Mesodermal cell (in vitro differentiated cells): ENCODE measurements at regions not wholly inside any gene's neighbourhood (a gene's known extent, or its start where the extent isn't known, plus 50 kb on each side); places are given as distances from the start of the nearest gene placed in this dataset.

Source experiments
- H3K27ac ChIP-seq: 2 replicates; pipeline ENCODE4 v1.7.0; 2013; ENCODE audit warnings: mild to moderate bottlenecking, low read depth, low read length, moderate library complexity; ENCODE audit not compliant: severe bottlenecking
- H3K36me3 ChIP-seq: 2 replicates; pipeline ENCODE4 v1.7.1; 2013; ENCODE audit warnings: mild to moderate bottlenecking, low read length, moderate library complexity; ENCODE audit not compliant: control insufficient read depth, insufficient read depth
- H3K4me1 ChIP-seq: one replicate; pipeline ENCODE4 v1.7.1; 2013; ENCODE audit warnings: mild to moderate bottlenecking, low read length; ENCODE audit not compliant: insufficient read depth, control insufficient read depth, poor library complexity, severe bottlenecking
- H3K4me3 ChIP-seq: 2 replicates; pipeline ENCODE4 v1.7.0; 2013; ENCODE audit warnings: low read length, control low read depth, mild to moderate bottlenecking; ENCODE audit not compliant: insufficient read depth, poor library complexity, severe bottlenecking; ENCODE audit errors: extremely low read depth
- H3K9me3 ChIP-seq: 2 replicates; pipeline ENCODE4 v1.7.1; 2013; ENCODE audit warnings: mild to moderate bottlenecking, low read length, moderate library complexity; ENCODE audit not compliant: control insufficient read depth
- whole genome bisulfite sequencing, 2 experiments: methylation state at CpG; one replicate each; pipeline ENCODE4 v1.1.5; 2013; ENCODE audit warnings: missing lambda C conversion rate in 2 of 2; ENCODE audit not compliant: insufficient coverage in 2 of 2; 5-methylcytosine and 5-hydroxymethylcytosine counted together

DNA sequence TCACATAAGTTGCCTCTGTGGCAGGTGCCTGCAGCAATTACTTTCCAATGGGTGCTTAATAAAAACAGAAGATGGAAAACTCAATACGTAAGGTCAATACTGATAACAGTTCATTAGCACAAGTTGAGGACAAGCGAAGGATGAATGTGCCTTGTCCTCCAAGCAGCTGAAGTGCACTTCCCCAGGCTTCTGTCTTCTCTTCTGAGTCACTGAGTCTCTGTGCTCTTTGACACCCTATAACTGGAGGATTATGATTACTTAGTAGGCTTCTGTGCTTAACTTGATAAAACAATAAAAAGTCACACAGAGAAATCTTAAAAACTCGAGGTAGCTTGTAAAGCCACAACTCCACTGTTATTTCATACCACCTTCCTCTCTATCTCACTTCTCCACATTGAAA is 216.6 kb upstream of the ADCY2 start:
- Histone ChIP-seq H3K27ac (no peak overlapping the region), H3K4me1 (no peaks in the 10 kb centered on the region), H3K4me3 (no peak overlapping the region), H3K36me3 (no peaks in the 10 kb centered on the region), H3K9me3 (no peaks in the 10 kb centered on the region)
- WGBS, 2 experiments, result 72 to 94% methylated on average over 2 to 3 of the region's 3 CpGs

DNA sequence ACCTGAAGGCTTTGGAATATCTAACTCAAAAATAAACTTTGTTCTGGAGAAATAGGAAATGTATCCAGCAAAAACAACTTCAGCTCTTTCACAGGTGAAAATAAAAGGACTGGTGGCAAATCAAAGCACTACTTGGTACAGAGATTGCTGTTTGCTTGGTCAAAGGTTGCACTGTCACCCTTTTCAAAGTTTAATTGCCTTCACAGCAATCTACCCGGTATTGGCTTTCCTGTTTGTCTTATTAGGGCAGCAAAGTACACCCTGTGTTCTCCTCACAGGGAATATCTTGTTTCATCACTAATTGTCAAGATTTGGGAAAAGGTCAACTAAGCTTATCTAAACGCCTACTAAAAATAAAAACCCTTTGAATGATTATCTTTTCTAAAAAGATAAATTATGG is 214.1 kb upstream of the ADCY2 start:
- H3K9me3 ChIP-seq, result no peaks in the 10 kb centered on the region
- H3K4me3 ChIP-seq, result no peak overlapping the region
- no peaks in the 10 kb centered on the region for H3K36me3 ChIP-seq
- no peak overlapping the region for H3K27ac ChIP-seq
- no peaks in the 10 kb centered on the region for H3K4me1 ChIP-seq
- WGBS, 2 experiments, result 80% methylated on average over 1 of the region's 2 CpGs; no CpG with 5 or more reads in 1 of the 2 experiments

DNA sequence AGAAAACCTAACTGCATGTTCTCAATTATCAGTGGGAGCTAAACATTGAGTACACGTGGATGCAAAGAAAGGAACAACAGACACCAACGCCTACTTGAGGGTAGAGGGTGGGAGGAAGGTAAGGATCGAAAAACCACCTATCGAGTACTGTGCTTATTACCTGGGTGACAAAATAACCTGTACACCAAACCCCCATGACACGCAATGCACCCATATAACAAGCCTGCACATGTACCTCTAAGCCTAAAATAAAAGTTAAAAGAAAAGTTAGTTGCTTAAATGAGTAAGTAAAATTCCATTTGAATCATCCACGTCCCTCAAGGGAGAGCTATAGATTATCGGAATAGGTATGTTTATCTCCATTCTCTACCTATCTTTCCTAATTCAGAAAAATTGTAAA is 210.2 kb upstream of the ADCY2 start:
- no peaks in the 10 kb centered on the region for H3K4me1 ChIP-seq
- H3K4me3 ChIP-seq, result no peak overlapping the region
- H3K36me3 ChIP-seq, result no peaks in the 10 kb centered on the region
- H3K27ac ChIP-seq, result no peak overlapping the region
- H3K9me3 ChIP-seq, result no peaks in the 10 kb centered on the region
- WGBS, 2 experiments, result 85% methylated on average over 2 of the region's 7 CpGs; no CpG with 5 or more reads in 1 of the 2 experiments

DNA sequence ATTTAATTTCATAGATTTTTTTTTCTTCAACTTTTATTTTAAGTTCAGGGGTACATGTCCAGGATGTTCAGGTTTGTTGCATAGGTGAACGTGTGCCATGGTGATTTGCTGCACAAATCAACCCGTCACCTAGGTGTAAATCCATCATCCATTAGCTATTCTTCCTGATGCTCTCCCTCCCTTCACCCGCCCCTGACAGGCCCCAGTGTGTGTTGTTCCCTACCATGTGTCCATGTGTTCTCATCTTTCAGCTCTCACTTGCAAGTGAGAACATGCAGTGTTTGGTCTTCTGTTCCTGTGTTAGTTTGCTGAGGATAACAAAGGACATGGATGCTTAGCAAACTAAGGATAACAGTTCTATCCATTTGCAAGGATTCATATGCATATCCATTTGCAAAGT is 209.1 kb upstream of the ADCY2 start:
- H3K4me3 ChIP-seq, result no peak overlapping the region
- no peaks in the 10 kb centered on the region for H3K36me3 ChIP-seq
- no peak overlapping the region for H3K27ac ChIP-seq
- WGBS, 2 experiments, result 81 to 100% methylated on average over 2 to 3 of the region's 3 CpGs
- H3K9me3 ChIP-seq, result no peaks in the 10 kb centered on the region
- no peaks in the 10 kb centered on the region for H3K4me1 ChIP-seq

DNA sequence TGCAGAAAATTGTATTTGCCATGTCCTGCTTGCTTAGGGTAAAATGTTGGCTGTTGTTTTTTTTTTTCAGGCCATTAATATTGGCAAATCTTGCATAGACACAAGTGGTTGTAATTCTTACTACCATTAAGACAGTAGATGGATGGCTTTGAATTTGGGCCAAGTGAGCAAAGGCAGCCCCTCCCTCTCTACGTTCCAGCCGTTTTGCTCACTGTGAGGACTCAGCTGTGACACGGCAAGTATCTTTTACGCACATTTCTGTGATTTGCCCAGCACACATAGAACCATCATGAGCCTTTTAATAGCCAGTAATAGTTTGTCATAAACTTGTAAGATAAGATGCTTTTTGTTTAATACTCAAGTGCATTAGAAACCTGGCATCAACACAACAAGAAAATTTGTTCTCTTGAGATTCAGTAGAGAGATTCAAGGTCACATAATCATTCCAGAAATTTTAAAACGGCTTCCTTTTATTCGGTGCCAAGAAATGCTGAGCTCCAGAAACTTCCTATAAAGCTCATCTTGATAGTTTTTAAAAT is 205.2 kb upstream of the ADCY2 start:
- no peaks in the 10 kb centered on the region for H3K9me3 ChIP-seq
- no peaks in the 10 kb centered on the region for H3K36me3 ChIP-seq
- 86 to 100% methylated on average over 3 to 4 of the region's 6 CpGs for WGBS, 2 experiments
- no peaks in the 10 kb centered on the region for H3K4me1 ChIP-seq
- H3K4me3 ChIP-seq, result no peak overlapping the region
- no peak overlapping the region for H3K27ac ChIP-seq

DNA sequence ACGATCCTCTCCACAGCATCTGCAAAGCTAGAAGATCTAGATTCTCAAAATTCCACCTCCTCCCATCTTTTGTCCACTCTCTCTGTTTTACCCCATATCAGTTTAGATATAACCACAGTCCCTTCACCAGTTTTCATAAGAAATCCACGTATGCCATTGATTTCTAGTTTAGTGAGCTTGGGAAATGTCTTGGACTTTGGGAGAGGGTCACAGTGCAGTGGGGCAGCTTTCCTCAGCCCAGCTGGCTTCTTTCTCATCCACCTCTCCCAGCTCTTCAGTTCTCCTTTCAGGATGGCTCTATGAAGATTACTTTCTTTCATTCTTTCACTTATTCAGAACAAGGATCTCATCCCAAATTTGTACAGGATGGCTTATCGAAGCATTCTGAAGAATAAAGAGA is 203.9 kb upstream of the ADCY2 start:
- no peaks in the 10 kb centered on the region for H3K9me3 ChIP-seq
- H3K27ac ChIP-seq, result no peak overlapping the region
- H3K4me3 ChIP-seq, result no peak overlapping the region
- 95 to 100% methylated on average over 2 of the region's 3 CpGs for WGBS, 2 experiments
- no peaks in the 10 kb centered on the region for H3K4me1 ChIP-seq
- no peaks in the 10 kb centered on the region for H3K36me3 ChIP-seq

DNA sequence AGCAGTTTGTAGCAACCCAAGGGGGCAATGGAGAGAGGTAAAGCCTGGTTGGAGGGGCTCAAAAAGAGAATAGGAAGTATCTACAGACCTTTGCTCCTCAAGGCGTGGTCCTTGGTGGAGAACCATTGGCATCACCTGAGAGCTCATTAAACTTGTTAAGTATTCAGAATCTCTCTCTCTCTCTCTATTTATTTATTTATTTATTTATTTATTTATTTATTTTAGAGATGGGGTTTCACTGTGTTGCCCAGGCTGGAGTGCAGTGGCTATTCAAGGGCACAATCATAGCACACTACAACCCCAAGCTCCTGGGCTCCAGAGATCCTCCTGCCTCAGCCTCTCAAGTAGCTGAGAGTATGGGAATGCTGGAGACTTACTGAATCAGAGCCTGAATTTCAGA is 193.1 kb upstream of the ADCY2 start:
- Histone ChIP-seq H3K36me3 (no peaks in the 10 kb centered on the region), H3K9me3 (no peaks in the 10 kb centered on the region), H3K4me3 (no peak overlapping the region), H3K4me1 (no peaks in the 10 kb centered on the region), H3K27ac (no peak overlapping the region)
- no CpG with 5 or more reads among the region's 1 CpG for WGBS, 2 experiments

DNA sequence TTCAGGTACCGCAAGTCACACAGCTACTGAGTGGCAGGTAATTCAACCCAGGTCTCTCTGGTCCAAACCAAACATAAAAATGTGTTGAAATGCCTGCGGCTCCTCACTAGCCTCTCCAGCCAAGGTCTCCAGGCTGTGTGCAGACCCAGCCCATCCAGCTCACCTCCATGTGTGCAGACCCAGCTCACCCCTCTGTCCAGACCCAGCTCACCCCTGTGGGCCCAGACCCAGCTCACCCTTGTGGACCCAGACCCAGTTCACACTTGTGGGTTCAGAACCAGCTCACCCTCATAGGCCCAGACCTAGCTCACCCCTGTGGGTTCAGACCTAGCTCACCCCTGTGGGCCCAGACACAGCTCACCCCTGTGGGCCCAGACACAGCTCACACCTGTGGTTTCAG is 188.0 kb upstream of the ADCY2 start:
- H3K4me1 ChIP-seq, result no peaks in the 10 kb centered on the region
- H3K4me3 ChIP-seq, result no peak overlapping the region
- no peaks in the 10 kb centered on the region for H3K36me3 ChIP-seq
- H3K9me3 ChIP-seq, result no peaks in the 10 kb centered on the region
- H3K27ac ChIP-seq, result no peak overlapping the region
- WGBS, 2 experiments, result 83 to 88% methylated on average over 1 to 2 of the region's 2 CpGs

DNA sequence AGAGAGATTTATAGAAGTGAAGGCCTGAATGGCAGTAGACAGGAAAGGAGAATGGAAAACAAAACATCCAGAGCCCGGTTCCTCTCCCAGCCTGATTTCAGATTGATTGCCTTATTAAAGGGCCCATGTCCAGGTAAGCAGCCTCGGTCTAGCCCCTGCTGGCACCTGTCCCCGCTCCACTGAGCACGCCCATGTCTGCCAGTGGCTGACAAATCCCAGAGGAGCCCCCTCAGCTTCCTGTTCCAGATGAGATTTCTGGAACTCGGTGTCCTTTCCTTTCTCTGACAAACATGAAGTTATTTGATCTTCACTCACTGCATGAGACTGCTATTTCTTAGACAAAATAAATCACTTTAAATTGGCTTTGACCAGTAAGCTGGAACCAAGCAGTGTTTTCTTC is 187.0 kb upstream of the ADCY2 start:
- Histone ChIP-seq H3K9me3 (no peaks in the 10 kb centered on the region), H3K36me3 (no peaks in the 10 kb centered on the region), H3K27ac (no peak overlapping the region), H3K4me3 (no peak overlapping the region), H3K4me1 (no peaks in the 10 kb centered on the region)
- WGBS, 2 experiments, result 87 to 93% methylated on average over 5 of the region's 5 CpGs

DNA sequence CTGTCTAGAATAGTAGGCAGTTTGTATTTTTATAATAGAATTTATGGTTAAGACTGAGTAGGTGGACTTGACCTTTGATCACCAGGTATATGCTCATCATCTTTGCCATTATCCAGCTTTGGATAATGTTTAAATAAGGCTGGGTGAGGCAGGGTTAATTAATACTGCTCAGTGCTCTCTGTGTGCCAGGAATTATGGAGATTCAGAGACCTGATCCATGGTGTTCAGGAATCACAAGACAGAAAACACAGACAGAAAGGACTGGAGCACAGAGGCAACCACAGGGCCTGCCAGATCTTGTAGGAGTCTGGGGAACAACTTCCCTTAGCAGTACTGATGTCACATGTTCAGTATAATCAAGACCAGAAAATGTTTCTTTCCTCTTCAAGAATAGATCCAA is 186.3 kb upstream of the ADCY2 start:
- Histone ChIP-seq H3K36me3 (no peaks in the 10 kb centered on the region), H3K27ac (no peak overlapping the region)

DNA sequence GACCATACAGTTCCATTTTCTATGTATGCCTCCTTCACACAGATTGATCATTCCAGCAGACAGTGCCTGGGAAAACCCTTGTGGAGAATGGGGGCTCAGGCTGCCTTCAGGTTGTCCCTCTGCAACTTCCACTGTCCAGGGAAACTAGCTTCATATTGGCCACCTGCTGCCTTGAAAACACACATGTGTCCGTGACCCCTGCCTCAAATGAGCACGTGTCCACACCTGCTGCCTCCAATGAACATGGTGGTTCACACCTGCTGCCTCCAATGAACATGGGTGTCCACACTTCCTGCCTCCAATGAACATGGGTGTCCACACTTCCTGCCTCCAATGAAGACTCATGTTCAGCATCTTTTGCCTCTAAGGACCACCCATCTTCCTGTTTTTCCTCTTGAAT is 185.4 kb upstream of the ADCY2 start:
- H3K4me3 ChIP-seq, result no peak overlapping the region
- H3K27ac ChIP-seq, result no peak overlapping the region
- H3K36me3 ChIP-seq, result no peaks in the 10 kb centered on the region
- no peaks in the 10 kb centered on the region for H3K4me1 ChIP-seq
- 91 to 94% methylated on average over 2 of the region's 2 CpGs for WGBS, 2 experiments
- H3K9me3 ChIP-seq, result no peaks in the 10 kb centered on the region

More for the DNA sequence above, 186.3 kb upstream of the ADCY2 start:
- no peaks in the 10 kb centered on the region for H3K4me1 ChIP-seq
- H3K4me3 ChIP-seq, result no peak overlapping the region
- no peaks in the 10 kb centered on the region for H3K9me3 ChIP-seq
